ENCODE measurements at regions not wholly inside any gene's neighbourhood (a gene's known extent, or its start where the extent isn't known, plus 50 kb on each side); places are given as distances from the start of the nearest gene placed in this dataset.

GRCh38 chr12:86729739-86730138 is 473.5 kb upstream of the MGAT4C start:
- no peak overlapping the region for H3K4me3 ChIP-seq (replicated peaks in 1 of 2; ENCODE audit: low read depth in 2 of 2, low read length in 2 of 2)
- TF ChIP-seq CTCF (IDR thresholded peaks at IDR 0.05; ENCODE audit: low read depth, low read length), result no peak
- DNase-seq (ENCODE audit: low read depth in 2 of 2), result no peak

- DNase-seq (ENCODE audit: low read depth in 2 of 2), result peak; percentile 62 to 66
- TF ChIP-seq CTCF (IDR thresholded peaks at IDR 0.05; ENCODE audit: low read depth, low read length), result no peak
- no peak overlapping the region for H3K4me3 ChIP-seq (replicated peaks in 1 of 2; ENCODE audit: low read depth in 2 of 2, low read length in 2 of 2)
These were observed 471.0 kb upstream of the MGAT4C start for GRCh38 chr12:86727160-86727559.

- no peak for TF ChIP-seq CTCF (IDR thresholded peaks at IDR 0.05; ENCODE audit: low read depth, low read length)
- DNase-seq (ENCODE audit: low read depth in 2 of 2), result peak; percentile 74 to 78
- no peak overlapping the region for H3K4me3 ChIP-seq (replicated peaks in 1 of 2; ENCODE audit: low read depth in 2 of 2, low read length in 2 of 2)
These were observed 468.5 kb upstream of the MGAT4C start for GRCh38 chr12:86724716-86725115.

- no peak for TF ChIP-seq CTCF (IDR thresholded peaks at IDR 0.05; ENCODE audit: low read depth, low read length)
- H3K4me3 ChIP-seq (replicated peaks in 1 of 2; ENCODE audit: low read depth in 2 of 2, low read length in 2 of 2), result no peak overlapping the region
- DNase-seq (ENCODE audit: low read depth in 2 of 2), result peak; percentile 56 to 57
These were observed 467.1 kb upstream of the MGAT4C start for GRCh38 chr12:86723326-86723725.

- no peak for DNase-seq (ENCODE audit: low read depth in 2 of 2)
- no peak overlapping the region for H3K4me3 ChIP-seq (replicated peaks in 1 of 2; ENCODE audit: low read depth in 2 of 2, low read length in 2 of 2)
- TF ChIP-seq CTCF (IDR thresholded peaks at IDR 0.05; ENCODE audit: low read depth, low read length), result no peak
These were observed 465.7 kb upstream of the MGAT4C start for GRCh38 chr12:86721713-86722397.

- no peak for TF ChIP-seq CTCF (IDR thresholded peaks at IDR 0.05; ENCODE audit: low read depth, low read length)
- peak in 1 of 2 donors; percentile 78 for DNase-seq (ENCODE audit: low read depth in 2 of 2)
These were observed 463.2 kb upstream of the MGAT4C start for GRCh38 chr12:86719381-86719780.

GRCh38 chr12:86713121-86713520 is 456.9 kb upstream of the MGAT4C start:
- peak in 1 of 2 donors; percentile 20 for DNase-seq (ENCODE audit: low read depth in 2 of 2)
- no peak for TF ChIP-seq CTCF (IDR thresholded peaks at IDR 0.05; ENCODE audit: low read depth, low read length)
- no peak overlapping the region for H3K4me3 ChIP-seq (replicated peaks in 1 of 2; ENCODE audit: low read depth in 2 of 2, low read length in 2 of 2)

More at GRCh38 chr12:86719381-86719780, 463.2 kb upstream of the MGAT4C start:
- no peak overlapping the region for H3K4me3 ChIP-seq (replicated peaks in 1 of 2; ENCODE audit: low read depth in 2 of 2, low read length in 2 of 2)
